ENCODE measurements at regions not wholly inside any gene's neighbourhood (a gene's known extent, or its start where the extent isn't known, plus 50 kb on each side); places are given as distances from the start of the nearest gene placed in this dataset.
"Not testable (repeated sequence)": the region's sequence is repeated elsewhere in the genome, so short reads cannot be mapped to it uniquely, and the experiment has no call there.

DNA sequence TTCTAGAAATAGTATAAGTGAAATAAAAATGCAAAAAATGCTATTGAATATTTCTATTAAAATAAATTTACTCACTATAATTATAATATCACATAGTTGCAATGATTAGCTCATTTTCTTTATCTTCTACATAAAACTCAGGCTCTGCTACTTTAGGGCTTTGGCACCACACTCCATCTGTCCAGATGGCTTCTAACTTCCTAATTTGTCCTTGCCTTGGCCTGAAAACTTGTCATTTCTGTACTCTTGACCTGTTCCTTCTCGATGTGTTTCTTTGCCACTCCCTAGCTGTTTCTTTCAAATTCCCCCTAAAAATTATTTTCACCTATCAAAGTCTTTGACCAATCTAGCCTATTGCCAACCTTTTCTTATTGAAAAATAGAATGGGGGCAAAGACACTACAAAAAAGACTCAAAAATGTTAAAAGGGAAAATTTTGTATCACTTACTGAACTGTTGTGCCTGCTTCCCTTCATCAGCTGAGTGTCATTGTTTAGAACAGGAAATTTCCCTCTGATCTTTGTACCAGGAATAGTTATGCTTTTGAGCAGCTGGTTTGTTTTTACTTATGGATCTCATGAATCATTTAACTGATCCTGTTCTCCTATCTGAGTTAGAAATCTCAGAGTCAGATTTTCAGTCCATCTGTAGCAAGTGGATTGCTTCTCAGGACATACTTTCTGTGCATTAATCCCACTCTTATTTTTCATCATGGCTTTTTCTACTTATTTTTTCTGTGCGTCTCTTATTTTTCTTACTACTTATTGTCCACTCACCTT lies 279.2 kb upstream of the CNR1 start:
- no peak for DNase-seq

DNA sequence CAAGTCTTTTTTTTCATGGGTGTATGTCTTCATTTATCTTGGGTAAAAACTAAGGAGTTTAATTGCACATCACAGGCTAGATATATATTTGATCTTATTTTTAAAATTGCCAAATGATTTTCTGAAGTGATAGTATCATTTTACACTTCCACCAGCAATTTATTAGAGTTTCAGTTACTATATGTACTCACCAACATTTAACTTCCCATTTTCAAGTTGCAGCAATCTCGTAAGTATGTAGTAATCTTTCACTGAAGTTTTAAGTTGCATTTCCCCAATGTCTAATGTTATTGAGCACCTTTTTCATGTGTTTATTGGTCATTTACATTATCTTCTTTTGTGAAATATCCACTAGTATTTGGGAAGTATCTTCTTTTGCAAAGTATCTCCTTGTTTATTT lies 277.4 kb upstream of the CNR1 start:
- no peak for DNase-seq

DNA sequence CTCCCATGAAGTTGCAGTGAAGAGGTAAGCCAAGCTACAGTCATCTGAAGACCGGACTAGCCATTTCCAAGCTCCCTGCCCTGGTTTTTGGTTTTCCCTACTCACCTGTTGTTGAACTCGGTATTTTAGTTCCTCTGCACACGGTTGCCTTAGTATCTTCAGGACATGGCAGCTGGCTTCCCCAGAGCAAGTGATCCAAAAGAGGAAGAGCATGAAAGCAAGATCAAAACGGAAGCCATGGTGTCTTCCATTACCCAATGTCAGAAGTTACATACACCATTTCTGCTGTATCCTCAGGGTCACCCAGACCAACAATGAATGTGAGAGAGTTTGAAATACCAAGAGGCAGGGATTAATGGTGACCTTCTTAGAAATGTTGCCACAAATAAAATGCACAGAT lies 276.6 kb upstream of the CNR1 start:
- DNase-seq = no peak

DNA sequence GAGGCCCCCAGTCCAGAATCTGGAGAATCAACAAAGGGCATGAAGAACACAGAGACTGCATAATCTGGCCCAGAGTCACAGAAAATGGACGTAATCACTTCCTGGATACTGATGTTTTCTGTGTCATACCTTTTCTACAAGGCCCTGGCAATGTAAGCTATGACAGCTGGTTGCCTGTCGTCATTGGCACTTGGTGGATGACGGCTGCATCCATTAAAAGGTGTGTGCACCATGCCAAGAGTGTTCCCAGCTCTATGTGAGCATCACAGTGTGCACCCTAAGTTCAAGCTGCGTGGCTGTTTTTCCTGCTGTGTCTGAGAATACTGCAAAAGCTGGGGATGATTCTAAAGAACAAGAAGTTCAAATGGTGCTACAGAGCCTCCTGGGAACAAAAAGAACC lies 275.2 kb upstream of the CNR1 start:
- no peak for DNase-seq

DNA sequence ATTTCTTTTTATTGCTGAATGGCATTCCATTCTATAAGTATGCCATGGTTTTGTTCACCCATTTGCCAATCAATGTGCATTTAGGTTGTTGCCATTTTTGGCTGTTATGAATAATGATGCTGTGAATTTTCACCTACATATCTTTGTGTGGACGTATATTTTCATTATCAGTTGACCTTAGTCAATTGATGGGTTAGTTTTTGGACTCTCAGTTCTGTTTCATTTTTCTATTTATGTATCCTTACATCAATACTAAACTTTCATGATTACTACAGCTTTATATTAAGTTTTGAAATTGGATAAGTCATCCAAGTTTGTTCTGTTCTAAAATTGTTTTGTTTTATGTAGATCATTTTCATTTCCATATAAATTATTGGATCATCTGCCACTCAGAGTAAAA lies 261.9 kb upstream of the CNR1 start:
- no peak for DNase-seq

DNA sequence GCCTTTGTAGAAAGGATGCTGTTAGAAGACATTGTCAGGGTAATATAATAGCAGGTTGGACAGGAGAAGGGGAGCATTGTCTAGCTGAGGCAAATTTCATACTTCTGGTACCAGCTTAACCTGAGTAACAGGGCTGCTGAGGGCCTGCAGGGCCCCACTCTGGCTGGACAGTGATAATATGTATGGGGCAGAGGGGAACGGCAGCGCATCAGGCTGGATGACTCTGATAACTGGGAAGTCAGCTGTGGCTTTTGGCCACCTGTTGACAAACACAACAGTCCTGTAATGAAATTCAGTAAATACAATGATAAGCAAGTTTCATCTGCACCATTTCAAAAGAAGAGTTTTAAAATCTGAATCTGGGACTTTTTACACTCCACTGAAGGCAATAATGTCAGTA lies 259.9 kb upstream of the CNR1 start:
- DNase-seq = no peak

DNA sequence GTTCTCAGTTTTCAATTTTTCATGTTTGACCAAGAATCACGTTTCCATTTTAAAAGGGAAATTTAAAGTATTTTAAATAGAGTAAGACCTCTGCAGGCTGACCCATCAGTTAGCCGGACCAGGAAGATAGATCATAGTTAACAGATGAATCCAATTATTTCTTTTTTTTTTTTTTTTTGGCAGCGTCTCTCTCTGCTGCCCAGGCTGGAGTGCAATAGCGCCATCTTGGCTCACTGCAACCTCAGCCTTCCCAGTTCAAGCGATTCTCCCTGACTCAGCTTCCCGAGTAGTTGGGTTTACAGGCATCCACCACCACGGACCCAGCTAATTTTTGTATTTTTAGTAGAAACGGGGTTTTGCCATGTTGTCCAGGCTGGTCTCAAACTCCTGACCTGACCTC lies 256.7 kb upstream of the CNR1 start:
- DNase-seq = no peak

DNA sequence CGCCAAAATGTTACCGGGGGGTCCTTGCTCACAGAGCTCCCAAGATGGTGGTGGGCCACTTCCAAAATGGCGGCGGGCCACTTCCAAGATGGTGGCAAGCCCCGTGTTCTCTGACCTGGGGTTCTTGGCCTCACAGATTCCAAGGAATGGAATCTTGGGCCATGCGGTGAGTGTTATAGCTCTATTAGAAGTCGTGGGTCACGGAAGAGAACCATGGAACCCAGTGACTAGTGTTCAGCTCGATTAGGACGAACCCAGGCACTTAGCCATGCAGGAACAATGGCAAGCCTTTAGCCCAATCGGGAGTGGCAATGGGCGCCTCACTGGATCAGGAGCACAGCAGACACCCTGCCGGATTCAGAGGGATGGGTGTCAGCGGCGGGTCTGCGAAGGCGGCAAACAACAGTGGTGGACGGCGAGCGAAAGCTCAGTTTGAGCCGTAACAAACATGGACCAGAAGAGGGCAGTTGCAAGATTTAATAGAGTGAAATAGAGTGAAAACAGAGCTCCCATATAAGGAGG lies 254.9 kb upstream of the CNR1 start:
- DNase-seq = not testable (repeated sequence)

DNA sequence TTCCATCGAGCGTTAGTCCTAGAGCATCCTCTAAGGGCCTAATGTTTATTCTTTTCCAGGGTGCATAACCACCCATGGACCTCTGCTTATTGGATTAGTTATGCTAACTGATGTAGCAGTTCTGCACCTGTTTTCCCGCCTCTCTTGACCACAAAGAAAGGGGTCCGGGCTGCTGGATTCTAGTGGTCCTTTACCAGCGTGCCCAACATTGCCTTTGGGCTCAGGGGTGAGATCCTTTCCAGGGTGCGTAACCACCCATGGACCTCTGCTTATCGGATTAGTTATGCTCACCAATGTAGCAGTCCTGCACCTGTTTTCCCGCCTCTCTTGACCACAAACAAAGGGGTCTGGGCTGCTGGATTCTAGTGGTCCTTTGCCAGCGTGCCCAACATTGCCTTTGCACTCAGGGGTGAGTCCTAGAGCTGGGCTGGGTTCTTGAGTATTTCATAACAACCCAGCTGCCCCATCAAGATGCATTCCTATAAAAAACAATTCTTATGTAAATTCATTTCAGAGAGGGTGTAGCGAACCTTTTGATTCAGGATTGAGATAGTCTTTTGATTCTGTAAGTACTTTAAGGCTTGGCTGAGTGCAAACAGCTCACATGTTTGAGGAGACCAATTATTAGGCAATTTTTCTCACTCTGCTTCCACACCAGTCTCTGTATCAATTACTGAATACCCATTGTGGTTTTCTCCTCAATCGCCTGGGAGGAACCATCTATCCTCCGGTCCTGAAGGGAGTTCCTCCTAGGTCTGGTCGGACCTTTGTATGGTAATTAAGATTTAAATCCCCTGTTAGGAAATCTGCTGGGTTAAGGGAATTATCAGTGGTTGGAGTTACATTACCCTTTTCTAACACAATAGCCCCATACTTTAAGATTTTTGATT lies 253.0 kb upstream of the CNR1 start:
- DNase-seq = not testable (repeated sequence)

DNA sequence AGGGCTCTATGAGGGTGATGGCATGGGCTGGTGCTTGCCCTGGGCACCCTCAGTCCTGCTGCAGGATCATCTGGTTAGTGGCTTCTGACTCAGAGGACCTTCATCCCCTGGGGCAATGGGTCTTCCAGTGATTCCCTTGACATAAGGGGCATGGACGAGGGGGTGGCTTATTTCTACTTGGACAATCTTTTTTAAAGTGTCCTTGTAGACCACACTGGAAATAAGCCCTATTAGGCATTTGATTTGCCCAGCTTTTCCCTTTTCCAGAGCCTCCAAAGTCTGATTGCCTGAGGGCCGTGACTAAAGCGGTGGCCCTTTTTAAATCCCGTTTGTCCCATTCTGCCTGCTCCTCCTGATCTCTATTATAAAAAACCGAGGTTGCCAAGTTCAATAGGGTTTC lies 251.2 kb upstream of the CNR1 start:
- DNase-seq = not testable (repeated sequence)

DNA sequence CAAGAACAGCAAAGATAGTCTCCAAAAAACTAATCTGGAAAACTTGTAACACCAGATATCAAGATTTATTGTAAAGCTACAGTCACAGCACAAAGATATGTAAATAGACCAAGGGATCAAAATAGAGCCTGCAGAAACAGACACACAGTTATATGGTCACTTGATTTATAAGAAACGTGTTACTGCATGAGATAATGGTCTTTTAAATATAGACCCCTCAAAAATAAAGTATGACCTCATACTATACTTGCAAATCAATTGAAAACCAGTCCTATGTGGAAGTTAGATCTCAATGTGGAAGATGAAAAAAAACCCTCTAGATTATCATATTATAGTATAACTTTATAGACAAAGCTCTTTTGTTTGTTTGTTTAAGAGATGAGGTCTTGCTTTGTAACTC lies 247.3 kb upstream of the CNR1 start:
- DNase-seq = no peak

DNA sequence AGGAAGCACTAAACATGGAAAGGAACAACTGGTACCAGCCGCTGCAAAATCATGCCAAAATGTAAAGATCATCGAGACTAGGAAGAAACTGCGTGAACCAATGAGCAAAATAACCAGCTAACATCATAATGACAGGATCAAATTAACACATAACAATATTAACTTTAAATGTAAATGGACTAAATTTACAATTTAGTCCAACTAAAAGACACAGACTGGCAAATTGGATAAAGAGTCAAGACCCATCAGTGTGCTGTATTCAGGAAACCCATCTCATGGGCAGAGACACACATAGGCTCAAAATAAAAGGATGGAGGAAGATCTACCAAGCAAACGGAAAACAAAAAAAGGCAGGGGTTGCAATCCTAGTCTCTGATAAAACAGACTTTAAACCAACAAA lies 242.2 kb upstream of the CNR1 start:
- not testable (repeated sequence) for DNase-seq

DNA sequence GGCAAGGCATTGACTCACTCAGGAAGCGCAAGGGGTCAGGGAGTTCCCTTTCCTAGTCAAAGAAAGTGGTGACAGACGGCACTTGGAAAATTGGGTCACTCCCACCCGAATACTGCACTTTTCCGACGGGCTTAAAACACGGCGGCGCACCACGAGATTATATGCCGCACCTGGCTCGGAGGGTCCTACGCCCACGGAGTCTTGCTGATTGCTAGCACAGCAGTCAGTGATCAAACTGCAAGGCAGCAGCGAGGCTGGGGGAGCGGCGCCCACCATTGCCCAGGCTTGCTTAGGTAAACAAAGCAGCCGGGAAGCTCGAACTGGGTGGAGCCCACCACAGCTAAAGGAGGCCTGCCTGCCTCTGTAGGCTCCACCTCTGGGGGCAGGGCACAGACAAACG lies 240.5 kb upstream of the CNR1 start:
- DNase-seq = not testable (repeated sequence)

DNA sequence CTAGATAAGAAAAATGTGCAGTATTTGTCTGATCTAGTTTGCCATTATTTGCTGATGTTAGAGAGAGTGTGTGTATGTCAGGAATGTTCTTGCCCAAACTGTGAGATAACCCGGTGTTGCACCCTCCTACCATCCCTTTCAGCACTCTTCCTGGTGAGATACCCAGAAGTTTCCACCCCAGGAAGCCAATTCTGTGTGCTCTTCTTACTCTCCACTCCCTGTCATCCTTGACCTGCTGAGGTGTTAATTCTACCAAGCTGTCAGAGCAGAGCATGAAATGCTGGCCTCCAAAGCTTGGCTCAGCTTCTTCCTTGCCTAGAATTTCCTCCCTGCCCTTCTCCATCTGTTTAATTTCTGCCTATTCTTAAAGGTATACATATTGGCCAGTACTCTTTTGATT lies 237.3 kb upstream of the CNR1 start:
- no peak for DNase-seq

DNA sequence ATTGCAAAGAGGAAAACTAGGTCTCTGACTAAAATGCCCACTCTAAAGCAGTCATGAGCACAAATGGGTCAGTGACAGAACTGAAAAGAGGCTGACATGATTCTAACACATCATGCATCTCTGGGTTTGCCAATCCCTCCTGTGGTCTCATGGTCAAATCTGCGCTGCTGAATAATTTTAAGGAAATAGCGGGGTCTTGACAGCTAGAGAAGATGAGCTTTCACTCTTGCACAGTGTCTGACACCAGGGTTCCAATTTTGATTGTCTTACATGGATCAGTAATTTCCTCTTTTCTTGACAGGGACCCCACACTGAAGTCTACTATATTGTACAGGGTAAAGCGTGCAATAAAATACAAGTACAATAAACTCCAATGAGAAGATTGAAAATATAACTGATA lies 236.8 kb upstream of the CNR1 start:
- no peak for DNase-seq

DNA sequence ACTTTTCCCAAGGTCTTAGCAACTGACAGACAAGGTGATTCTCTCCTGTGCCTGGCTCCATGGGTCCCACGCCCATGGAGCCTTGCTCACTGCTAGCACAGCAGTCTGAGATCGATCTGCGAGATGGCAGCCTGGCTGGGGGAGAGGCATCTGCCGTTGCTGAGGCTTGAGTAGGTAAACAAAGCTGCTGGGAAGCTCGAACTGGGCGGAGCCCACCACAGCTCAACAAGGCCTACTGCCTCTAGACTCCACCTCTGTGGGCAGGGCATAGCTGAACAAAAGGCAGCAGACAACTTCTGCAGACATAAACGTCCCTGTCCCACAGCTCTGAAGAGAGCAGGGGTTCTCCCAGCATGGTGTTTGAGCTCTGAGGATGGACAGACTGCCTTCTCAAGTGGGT lies 224.9 kb upstream of the CNR1 start:
- not testable (repeated sequence) for DNase-seq

DNA sequence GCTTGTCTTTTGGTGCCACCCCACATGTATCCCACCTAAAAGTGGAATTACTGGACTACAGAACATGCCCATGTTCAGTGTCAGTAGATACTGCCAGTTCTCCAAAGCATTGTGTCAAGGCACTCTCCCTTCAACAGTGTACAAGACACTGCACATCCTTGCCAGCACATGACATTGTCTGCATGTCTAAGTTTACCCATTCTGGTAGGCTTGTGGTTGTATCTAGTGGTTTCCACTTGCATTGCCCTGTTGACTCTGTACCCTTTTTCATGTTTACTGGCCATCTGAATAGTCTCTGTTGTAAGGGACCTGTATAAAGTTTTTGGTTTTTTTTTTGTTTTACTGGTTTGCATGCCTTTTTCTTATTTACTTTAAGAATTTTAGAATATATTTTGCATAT lies 222.4 kb upstream of the CNR1 start:
- no peak for DNase-seq

DNA sequence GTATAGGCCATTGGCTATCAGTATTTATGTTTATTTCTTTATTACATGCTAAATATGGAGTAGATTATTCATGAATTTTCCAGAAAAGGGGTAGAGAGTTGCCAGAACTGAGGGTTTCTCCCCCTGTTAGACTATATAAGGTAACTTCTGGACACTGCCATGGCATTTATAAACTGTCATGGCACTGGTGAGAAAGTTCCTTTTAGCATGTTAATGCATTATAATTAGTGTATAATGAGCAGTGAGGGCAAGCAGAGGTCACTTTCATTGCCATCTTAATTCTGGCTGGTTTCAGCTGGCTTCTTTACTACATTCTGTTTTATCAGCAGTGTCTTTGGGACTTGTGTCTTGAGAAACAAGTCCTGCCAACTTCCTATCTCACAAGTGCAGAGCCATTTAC lies 220.0 kb upstream of the CNR1 start:
- DNase-seq = no peak

DNA sequence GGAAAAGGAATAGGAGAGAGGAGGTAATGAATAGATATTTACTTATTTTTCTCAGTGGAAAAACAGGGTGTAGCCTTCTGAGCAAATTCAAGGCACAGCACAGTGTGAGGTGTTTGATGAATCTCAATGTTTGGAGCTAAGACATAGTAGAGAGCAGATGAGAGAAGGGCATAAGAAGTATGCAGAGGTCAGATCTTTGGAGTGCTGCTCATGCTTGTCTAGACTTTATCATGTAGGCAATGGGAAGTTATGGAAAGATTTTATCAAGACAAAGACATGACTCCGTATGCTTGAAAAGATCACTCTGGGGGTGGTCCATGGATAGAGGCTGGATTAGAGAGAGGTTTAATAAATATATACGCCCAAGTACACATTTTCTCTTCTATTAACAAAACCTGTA lies 217.0 kb upstream of the CNR1 start:
- no peak for DNase-seq

DNA sequence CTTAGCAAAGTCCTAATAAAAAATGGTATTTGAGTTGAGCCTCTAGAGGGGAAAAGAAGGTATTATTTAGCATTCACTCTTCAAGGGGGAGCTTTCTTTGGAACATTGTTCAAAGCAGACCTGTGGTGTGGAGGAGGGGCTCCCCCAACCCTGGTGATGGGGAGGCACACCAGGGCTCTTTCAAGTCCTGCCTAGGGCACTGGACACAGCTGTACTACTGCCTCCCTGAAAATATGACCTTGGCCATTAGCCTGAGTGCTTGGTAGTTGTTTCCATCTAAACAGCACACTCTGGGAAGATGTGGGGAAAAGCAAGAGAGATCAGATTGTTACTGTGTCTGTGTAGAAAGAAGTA lies 215.1 kb upstream of the CNR1 start:
- DNase-seq = no peak

DNA sequence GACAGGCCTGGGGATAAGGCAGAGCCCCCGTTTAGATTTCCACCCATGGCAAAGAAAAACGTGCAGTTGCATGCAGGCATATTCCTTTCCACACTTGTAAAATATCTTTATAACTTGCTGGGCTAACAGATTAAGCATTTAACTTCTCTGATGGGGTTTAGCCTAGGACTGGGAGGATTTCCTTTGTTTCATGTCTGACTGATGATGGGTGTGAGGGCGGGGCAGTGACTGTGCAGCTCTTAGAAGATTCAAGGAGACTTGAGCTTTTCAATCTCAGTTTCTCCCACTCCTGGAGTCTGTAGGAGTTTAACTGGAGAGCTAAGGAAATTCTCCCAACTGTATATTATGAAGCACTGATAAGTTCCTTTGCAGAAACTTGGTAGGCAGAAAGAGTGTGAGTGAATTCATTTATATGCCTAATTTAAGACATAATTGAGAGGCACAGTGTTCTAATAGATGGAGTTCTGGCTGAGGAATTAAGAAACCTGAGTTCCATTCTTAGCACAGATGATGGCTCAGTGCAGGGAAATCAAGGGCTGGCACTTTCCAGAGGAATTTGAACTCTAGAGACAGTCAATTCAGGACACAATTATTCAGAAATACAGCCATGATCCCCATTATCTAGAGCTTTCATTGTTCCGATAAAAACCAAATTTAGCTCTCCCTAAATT lies 214.6 kb upstream of the CNR1 start:
- no peak for DNase-seq

DNA sequence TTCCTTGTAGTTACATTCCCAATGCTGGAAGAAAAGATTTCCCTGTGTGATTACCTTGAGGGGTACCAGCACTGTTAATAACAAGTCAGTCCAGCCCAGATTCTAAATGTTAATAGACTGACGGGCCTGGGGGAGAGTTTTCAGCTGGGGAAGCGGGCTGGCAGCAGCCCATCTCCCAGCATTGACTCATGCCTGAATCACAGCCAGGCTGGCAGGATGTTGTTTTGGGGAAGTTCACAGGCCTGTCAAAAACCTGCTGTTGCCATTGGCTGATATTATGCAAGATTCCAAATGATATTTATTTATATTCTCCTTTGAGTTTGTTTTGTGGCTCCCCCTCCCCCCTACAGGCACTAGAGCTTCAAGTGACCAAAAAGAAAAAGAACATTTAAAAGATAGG lies 213.9 kb upstream of the CNR1 start:
- peak in 1 of 2 donors; percentile 32 for DNase-seq

DNA sequence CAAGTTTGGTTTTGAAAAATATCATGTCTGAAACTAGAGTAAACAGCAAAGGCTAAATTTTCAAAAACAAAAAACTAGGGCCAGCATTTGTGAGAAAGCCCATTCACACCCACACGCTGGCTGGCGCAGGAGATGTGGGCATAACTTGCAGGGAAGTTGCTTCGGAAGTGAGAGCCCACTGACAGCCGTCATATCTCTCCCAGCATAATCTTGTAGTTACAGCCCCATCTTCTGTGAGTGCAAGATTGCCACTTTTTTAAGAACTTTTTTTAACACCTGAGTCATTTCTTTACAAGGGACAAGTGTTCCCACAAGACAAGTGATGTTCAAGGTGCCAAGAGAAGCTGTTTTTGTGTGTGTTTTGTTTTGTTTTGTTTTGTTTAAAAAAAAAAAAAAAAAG lies 212.5 kb upstream of the CNR1 start:
- no peak for DNase-seq
